Stimulated activated CD4-positive, alpha-beta T cell treated with anti-CD3 and anti-CD28 coated beads, TNF-alpha, amount 100 ng/mL, for 48 hours (primary cell): ENCODE measurements at regions not wholly inside any gene's neighbourhood (a gene's known extent, or its start where the extent isn't known, plus 50 kb on each side); places are given as distances from the start of the nearest gene placed in this dataset.

Experiments
- DNase-seq, 3 donors: peaks; one replicate each; pipeline ENCODE4 v3.0.0-alpha.2; 2020; ENCODE audit warnings: low read depth in 3 of 3

DNA sequence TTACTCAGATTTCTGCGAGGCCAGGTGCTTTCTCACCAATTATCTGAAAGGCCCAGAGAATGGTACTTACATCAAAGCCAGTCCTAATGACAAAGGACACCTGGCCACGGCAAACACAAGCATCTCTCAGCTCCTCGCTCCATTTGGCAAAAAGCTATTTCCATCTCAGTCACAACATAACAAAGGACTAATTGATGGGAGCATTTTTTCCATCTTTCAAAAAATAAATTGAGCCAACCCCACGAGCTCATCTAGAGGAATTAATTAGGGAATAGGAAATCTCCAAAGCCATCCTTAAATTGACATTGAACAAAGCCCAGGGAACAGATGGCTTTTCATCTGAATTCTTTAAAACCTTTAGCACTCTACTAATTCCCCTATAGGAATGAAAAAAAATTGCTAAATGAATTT is 236.7 kb downstream of the HAO1 start:
- DNase-seq = no peak

- no peak for DNase-seq
Observed at GRCh38 chr20:7703996-7704395, 236.3 kb downstream of the HAO1 start.

DNA sequence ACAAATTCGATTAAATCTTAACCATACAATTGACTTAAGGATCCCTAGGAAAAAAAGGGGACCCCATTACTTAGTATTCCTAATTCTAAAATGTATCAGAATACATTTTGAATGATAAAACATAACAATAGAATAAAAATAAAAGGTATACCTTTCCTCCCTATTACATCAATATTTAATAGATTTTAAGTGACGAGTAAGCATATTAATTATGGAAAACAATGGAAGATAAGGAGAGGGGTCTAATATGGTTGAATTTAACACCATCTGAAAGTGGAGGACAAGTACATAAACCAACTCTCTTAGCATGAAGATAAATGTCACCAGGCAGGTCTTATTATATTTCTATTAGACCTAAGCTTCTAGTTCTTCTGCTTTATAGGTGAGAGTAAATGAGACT is 232.1 kb downstream of the HAO1 start:
- no peak for DNase-seq

DNA sequence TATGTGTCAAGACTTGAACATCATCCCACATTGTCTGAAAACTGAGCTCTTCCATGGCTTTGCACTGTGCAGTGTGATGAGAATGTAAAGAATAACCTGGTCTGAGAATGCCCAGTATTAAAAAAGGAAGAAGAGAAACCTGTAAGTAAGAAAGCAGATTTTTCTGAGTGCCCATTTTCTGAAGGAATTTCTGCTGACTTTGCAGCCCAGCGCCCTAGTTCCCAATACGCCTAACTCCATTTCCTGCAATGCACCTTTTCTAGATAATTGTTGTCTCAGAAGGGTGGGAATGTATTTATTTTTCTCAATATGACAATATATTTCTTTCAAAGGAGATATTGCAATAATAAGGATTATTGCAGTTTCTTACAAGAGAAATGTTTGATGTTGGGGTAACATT is 231.5 kb downstream of the HAO1 start:
- no peak for DNase-seq

DNA sequence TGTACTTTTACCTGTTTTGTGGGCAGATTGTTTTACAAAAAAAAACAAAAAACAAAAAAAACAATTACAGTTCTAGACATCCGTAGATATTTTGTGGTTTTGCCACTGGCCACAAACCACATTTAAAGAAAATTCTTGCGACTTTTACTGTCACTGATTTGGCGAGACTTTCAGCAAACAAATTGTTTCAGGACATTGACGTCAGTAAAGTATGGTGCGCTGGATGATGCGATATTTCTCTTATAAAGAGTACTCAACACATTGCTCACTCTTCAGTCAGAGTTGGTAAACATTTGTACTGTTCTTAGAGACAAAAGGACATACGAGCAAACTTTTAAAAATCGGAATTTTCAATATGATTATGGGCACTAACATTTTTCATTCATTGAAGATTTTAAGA is 229.8 kb downstream of the HAO1 start:
- no peak for DNase-seq

- no peak for DNase-seq
Observed at GRCh38 chr20:7712661-7713060, 227.6 kb downstream of the HAO1 start.

GRCh38 chr20:7714549-7714948 is 225.7 kb downstream of the HAO1 start:
- no peak for DNase-seq

DNA sequence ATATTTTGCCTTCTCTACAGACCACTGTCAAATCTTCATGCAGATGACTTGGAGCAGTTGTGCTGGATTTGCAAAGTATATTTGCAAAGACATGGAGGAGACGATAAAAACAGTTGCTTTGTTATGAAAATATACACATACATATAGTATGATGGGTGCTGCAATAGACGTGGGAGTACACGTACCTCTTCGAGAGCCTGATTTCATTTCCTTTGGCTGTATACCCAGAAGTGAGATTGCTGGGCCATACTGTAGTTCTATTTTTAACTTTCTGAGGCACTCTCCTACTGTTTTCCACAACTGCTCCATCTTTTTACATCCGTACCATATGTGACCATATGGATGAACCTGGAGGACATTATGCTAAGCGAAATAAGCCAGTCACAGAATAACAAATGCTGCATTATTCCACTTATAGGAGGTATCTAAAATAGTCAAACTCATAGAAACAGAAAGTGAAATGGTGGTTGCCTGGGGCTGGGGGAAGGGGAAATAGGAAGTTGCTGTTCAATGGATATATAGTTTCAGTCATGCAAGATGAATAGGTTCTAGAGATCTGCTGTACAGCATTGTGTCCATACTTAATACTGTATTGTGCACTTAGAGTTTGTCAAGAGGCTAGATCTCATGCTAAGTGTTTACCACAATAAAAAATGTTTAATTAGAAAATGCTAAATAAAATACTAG is 223.8 kb downstream of the HAO1 start:
- no peak for DNase-seq

DNA sequence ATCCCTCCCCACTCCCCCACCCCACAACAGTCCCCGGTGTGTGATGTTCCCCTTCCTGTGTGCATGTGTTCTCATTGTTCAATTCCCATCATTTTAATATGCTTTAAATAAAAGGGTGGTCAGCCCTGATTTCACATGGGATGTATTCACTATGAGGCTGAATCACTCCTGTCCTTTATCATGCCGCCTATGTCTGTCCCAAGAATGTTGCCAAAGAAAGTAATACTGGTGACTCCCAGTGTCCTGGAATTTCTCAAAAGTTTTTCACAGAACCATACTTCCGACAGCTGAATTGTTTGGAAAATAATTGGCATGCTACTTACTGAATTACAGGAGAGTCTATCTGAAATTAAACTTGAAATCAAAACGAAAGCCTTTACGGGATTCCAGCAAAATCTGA is 217.7 kb downstream of the HAO1 start:
- DNase-seq = no peak

DNA sequence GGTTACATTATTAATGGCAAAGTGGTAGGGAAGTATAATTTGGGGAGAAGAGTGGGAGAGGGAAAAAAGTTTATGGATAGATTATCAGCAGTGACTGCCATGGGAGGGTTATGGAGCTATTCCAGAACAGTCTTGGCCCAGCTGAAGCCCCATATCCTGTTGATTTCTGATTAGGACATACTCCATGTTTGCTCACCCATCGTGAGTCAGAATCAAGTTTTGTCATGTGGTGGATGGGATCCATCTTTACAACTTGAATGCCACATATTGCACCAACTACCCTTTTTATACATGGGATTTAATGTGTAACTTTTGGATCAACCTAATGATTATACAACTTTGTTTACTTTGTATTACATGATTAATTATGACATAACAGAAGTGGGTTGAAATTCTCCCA is 217.0 kb downstream of the HAO1 start:
- no peak for DNase-seq

DNA sequence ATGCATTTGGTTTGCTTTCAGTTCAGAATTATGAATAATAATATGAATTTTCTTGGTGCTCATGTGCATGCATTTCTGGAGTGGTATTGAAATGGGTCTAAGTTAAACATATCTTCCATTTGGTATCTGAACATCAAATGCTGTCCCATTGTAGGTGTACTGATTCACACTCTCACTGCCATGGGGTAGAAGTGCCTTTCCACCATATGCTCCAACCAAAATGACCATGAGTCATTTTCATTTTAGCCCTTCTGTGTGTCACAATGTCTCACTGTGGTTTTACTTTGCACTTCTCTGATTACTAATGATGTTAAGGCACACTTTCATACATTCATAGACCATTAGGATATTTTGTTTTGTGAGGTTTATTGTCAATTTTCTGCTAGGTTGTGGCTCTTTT is 211.9 kb downstream of the HAO1 start:
- DNase-seq = no peak

DNA sequence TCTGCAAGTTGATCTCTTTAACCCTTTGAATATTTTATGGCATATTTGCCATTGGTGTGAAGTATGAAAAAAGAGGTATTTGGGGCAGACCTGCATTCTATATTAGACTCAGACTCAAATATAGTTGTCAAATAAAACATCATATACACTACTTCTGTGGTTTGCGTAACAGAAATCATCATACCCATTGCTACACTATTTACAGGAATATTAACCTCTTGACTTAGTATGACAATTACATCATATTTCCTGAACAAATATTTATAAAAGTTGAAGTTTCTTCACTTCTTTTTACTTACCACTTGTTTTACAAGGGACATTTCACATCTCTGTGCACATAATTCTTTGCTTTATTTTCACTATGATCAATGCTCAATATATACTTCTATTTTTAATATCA is 206.0 kb downstream of the HAO1 start:
- no peak for DNase-seq

DNA sequence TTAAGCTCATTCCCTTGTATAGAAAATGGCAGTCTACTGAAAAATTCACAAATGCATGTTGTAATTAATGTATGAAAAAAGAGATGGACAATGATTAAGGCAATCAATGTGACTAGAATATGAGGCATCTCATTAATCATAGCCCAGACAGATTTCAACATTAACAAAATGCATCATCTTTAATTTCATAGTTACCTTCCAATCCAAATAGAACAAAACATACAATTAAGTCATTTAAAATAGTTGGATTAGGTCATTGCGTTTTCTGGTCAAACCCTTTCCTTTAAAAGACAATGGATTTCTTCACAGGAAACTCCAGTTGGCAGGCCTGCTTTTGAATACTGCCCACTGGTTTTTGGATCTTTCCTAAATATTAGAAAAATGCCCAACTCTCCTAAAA is 203.9 kb downstream of the HAO1 start:
- DNase-seq = no peak

GRCh38 chr20:7741866-7742265 is 198.4 kb downstream of the HAO1 start:
- DNase-seq = no peak

DNA sequence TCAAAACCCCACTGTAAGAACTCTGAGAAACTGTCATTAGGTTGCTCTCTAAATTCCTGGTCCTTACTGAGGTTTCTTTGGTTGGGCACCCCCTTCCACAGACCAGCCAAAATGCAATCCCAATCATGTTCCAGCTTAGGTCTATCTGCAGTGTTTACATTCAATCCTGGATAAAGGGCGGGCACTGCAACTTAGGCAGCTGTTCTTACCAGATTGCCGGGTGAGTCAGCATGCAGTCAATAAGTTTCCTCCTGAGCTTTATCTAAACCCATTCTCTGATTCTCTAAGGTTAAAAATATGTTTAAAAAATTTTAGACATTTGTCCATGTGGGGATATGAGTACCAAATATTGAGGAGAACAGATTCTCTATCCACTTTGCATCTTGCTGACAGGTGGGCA is 197.8 kb downstream of the HAO1 start:
- no peak for DNase-seq

DNA sequence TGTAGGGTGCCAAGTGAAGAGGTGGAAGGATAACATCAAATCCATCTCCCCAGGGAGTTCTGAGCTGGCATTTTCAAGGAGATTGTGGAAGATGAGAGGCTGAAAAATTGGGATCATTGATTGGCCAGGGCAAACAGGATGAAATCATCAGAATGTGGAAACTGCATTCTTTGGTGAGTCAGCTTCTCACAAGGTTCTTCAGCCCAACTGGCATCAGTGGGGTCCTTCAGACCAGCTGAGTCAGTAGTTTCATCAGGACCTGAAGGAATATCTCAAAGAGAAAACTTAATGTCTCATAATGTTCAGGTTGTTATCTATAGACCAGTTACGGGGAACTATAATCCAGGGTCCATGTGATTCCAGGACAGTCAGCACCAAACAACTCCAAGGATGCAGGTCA is 195.8 kb downstream of the HAO1 start:
- DNase-seq = no peak

DNA sequence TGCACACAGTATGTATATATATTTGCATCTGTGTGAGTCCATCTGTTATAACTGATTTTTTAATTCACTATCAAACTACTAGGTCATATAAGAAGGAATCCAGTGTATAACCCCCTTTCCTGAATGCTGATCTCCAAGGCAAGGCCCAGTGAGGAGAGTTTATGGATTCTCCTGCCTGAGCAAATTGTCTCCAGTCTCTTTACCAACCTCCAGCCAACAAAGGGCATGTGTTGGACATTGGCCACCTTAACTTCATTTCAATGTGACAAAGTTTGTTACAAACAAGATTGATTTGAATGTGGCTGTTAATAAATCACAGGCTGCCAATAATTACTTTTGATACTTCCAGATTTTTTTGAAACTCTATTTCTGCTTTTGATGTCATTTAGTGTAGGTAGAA is 191.6 kb downstream of the HAO1 start:
- DNase-seq = no peak

DNA sequence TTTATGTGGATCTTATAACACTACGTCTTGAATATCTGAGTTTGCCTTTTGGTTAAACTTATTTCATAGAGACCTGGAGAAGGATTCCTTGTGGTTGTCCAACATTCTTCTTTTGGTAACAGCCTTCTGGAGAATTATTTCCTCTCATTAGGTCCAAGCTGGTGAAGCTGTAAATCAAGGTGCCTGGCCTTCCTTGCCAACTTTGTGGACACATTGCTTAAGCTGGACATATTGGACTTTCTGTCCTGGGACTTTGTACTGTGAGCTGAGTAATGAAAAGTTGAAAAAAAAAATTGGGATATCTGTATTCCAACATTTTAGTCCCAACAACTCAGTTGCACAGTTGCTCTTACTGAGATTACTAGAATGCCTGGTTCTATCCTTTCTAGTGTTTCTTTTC is 186.2 kb downstream of the HAO1 start:
- DNase-seq = no peak

- no peak for DNase-seq
Observed at GRCh38 chr20:7758406-7758805, 181.9 kb downstream of the HAO1 start.

GRCh38 chr20:7760247-7761031 is 179.8 kb downstream of the HAO1 start:
- no peak for DNase-seq

DNA sequence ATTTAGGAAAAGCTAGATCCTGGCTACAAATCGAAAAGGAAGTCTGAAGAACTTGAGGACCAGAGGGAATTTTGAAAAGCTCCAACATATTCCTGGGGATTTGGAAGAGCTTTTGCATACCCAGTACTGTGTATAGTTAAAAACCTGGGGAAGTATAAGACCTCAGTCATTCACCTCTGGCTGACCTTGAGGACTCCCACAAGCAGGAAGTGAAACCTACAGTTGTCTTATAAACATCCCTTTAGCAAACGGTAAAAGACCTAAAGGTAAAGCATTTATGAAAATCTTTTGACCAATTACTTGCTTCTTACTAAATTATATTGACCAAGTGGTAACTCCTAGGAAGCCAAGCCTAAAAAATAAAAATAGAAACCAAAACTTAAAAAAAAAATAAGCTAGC is 175.0 kb downstream of the HAO1 start:
- DNase-seq = no peak

DNA sequence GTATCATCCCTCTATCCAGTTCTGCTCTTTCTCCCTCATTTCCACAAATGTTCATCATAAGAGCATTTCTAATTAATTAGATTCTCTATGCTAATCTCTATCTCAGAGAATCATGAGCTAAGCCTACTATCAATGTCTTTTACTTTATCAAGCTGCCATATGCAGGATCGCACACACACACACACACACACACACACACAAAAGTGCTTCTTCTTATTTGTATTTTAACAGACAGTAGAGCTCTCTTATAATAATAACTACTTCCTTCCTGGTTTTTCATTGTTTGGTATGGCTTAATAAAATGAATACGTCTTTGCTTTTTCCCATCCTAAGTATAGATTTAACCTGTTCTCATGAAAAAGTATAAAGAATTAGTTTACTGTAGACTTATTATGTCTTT is 170.2 kb downstream of the HAO1 start:
- no peak for DNase-seq

DNA sequence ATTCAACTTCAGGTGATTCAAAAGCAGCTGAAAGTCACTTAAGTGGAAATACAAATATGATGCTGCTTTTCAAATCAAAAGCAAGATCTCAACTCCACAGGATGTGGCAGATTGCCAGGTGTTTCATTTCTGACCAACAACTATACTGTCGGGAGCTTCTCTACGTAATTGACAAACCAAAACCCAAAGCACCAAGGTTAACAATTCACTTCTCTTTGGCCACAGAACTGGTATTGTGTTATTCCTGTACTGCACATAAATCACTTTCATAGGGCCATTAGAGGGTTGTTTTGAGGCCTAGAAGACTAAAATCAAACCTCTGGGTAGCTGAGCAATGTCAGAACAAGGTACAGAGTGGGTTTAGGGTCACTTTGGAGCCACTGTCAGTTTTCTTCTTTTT is 169.7 kb downstream of the HAO1 start:
- no peak for DNase-seq

DNA sequence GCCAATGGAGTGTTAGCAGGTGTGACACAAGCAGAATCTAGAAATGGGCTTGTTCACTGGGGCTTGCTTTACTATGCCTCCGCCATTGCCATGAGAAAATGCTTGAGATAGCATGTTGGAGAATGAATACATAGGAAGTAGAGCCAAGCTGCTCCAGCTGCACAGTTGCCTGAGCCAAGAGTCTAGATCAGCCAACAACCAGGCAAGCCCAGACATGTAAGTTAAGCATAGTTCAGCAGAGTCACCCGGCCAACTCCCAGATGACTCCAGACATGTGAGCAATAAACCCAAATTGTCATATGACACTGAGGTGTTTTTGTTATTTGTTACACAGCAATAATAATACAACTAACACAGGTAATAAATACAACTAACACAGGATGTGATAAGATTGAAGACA is 167.9 kb downstream of the HAO1 start:
- DNase-seq = no peak
